C4-2B (cell line): ENCODE measurements at regions not wholly inside any gene's neighbourhood (a gene's known extent, or its start where the extent isn't known, plus 50 kb on each side); places are given as distances from the start of the nearest gene placed in this dataset.

ENCODE experiments used
- CTCF ChIP-seq: fragments of 450-650 bp; conservative IDR thresholded peaks from 2 replicates; pipeline ENCODE4 v1.5.1; 2017; ENCODE audit warnings: mild to moderate bottlenecking
- ZFX ChIP-seq: fragments of 450-650 bp; IDR thresholded peaks from 2 replicates; pipeline ENCODE4 v1.6.1; 2017

GRCh38 chr2:145230546-145230945, 710.6 kb upstream of the ZEB2 start:
- no peak for TF ChIP-seq CTCF
- TF ChIP-seq ZFX, result no peak
